ENCODE measurements at regions not wholly inside any gene's neighbourhood (a gene's known extent, or its start where the extent isn't known, plus 50 kb on each side); places are given as distances from the start of the nearest gene placed in this dataset.
A peak's percentile ranks its signal among the peaks of the same experiment; 100 is the strongest.

DNA sequence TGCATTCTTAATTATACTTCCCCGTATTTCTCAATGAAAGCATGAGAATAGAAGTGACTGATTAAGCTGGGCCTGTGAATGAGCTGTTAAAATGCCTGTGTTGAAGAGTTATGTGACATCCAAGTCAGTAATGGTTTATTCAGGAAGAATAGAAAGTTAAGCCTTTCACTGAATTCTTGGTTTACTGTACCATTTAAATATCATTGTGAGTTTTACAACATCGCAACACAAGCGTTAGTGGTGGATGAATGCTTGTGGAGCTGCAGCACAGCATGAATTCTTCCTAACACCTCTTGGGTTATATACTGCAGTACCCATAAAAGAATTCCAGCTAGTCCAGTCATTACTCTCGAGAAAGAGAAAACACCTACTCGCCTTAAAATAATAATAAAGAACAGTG is 257.8 kb downstream of the JRKL start:
- no peak overlapping the region for H3K4me3 ChIP-seq (ENCODE audit: low read depth, low read length)
- TF ChIP-seq, protein P1, sequence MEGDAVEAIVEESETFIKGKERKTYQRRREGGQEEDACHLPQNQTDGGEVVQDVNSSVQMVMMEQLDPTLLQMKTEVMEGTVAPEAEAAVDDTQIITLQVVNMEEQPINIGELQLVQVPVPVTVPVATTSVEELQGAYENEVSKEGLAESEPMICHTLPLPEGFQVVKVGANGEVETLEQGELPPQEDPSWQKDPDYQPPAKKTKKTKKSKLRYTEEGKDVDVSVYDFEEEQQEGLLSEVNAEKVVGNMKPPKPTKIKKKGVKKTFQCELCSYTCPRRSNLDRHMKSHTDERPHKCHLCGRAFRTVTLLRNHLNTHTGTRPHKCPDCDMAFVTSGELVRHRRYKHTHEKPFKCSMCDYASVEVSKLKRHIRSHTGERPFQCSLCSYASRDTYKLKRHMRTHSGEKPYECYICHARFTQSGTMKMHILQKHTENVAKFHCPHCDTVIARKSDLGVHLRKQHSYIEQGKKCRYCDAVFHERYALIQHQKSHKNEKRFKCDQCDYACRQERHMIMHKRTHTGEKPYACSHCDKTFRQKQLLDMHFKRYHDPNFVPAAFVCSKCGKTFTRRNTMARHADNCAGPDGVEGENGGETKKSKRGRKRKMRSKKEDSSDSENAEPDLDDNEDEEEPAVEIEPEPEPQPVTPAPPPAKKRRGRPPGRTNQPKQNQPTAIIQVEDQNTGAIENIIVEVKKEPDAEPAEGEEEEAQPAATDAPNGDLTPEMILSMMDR (IDR thresholded peaks at IDR 0.05; ENCODE audit: control insufficient read depth, extremely low read depth, insufficient read depth) = no peak
- DNase-seq (ENCODE audit: low read depth) = no peak

DNA sequence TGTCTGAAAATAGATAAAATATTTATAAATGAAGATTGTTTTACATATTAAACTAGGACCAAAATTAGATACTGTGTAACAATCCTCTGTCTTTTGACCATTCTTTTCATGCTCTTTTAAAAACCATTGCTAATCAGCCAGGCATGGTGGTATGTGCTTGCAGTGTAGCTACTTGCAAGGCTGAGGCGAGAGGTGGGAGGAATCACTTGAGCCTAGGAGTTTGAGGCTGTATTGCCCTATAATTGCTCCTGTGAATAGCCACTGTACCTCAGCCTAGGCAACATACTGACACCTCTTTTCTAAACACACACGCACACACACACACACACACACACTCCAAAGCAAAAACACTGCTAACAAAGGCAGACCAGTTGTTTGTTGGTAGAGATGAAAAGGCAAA is 259.2 kb downstream of the JRKL start:
- TF ChIP-seq, protein P1 (IDR thresholded peaks at IDR 0.05; ENCODE audit: control insufficient read depth, extremely low read depth, insufficient read depth) = no peak
- no peak for DNase-seq (ENCODE audit: low read depth)
- no peak overlapping the region for H3K4me3 ChIP-seq (ENCODE audit: low read depth, low read length)

DNA sequence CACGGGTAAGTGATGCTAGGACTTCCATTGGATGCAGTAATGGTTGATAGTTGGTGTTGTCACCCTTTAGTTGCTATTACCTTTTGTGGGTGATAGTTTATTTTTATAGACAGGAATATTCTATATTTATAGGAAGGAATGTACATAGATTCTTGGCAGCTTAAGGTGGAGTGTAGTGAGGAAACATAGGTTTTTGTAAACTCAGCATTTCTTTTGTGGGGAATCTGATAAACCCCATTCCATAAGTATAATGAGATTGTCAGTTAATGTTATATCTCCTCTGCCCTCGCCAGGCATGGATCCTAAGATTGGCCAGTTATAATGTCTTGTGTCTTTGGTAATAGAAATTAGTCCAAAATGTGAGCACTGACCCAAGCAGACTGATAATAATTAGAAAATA is 262.7 kb downstream of the JRKL start:
- H3K4me3 ChIP-seq (ENCODE audit: low read depth, low read length) = no peak overlapping the region
- DNase-seq (ENCODE audit: low read depth) = no peak
- TF ChIP-seq, protein P1 (IDR thresholded peaks at IDR 0.05; ENCODE audit: control insufficient read depth, extremely low read depth, insufficient read depth) = no peak

DNA sequence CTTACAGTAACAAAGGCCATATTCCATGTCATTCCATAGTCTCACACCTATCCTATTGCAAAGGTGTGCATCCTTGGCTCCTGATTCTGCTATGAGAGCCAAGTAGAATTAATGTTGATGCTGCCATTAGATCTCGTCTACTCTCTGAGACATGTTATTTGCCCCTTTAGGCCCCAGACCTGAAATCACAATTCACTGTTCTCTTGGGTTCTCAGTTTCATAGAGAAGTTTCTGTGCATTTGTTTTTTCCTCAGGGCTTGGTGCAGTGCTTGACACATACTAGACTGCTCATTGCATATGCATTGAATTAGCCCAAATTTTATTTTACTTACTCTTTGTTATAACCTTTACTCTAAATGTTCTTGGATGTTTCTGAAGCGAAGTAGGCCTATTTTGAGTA is 265.7 kb downstream of the JRKL start:
- TF ChIP-seq, protein P1 (IDR thresholded peaks at IDR 0.05; ENCODE audit: control insufficient read depth, extremely low read depth, insufficient read depth) = no peak

DNA sequence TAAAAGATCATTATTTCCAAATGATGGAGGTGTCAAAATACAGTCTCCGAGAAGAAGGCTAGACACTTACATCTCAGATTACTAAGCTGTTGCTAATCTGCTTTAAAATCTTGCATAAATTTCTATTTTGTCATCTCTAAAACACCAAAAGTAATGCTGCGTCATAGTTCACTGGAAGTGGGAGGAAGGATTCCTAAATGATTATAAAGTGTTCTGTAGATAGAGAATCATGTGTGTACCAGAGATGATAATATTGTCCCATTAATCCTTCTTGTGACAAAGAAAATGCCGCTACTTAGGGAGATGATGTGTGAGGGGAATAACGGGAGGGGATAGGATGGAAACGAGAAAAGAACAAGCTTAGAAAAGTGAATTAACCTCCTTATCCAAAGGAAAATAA is 268.6 kb downstream of the JRKL start:
- H3K4me3 ChIP-seq (ENCODE audit: low read depth, low read length) = no peak overlapping the region
- DNase-seq (ENCODE audit: low read depth) = no peak
- TF ChIP-seq, protein P1 (IDR thresholded peaks at IDR 0.05; ENCODE audit: control insufficient read depth, extremely low read depth, insufficient read depth) = no peak

More for the DNA sequence above, 265.7 kb downstream of the JRKL start:
- DNase-seq (ENCODE audit: low read depth) = no peak
- H3K4me3 ChIP-seq (ENCODE audit: low read depth, low read length) = no peak overlapping the region

DNA sequence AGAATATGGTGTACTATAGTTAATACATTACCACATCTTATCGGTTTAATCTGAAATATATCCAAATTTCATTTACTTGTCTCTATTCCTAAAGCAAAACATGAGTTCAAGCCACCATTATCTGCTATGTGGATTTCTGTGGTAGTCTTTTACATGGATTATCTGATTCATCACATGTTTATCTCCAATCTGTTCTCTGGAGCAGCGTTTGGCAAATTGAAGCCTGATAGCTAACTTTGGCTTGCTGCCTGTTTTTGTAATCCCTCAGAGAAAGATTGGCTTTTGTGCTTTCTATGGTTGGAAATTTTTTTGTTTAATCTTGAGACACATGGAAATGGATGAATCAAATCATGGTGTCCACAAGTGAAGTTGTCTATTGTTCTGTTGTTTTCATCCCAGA is 274.3 kb downstream of the JRKL start:
- DNase-seq (ENCODE audit: low read depth) = no peak
- H3K4me3 ChIP-seq (ENCODE audit: low read depth, low read length) = no peak overlapping the region
- TF ChIP-seq, protein P1 (IDR thresholded peaks at IDR 0.05; ENCODE audit: control insufficient read depth, extremely low read depth, insufficient read depth) = no peak

DNA sequence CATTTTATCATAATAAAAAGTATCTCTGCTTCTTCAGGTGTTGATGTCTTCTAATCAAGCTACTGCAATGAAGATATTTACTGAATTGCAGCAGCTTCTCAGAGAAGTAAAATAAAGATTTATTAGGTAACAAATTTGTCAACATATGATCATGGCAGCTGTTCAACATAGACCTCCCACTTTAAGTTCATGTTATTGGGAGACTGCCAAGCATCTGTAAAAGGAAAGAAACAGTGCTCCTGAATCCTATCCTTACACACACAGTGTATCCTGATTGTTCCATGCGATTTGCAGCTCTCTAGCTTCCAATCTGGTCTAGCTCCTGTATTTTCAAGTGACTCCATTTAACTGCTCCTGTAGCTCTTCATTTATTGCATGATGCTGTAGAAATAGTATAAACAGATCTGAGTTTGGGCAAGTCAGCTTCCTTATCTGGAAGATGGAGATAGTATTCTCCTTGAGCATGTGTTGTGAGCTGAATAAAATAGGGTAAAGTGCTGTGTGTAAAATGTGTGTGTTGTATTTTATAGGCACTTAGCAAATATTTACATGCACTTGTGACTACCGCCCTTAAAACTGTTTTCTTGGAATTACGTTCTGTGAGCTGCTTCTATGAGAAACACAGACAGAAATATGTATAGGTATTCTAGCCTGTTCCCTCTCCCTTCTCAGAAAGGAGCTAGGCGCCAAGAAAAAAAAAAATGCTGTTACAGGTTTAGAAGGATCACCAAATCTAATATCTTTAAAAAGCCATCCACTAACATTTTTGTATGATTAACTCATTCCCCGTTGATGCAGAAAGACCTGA is 290.6 kb downstream of the JRKL start:
- peak; percentile 32 for DNase-seq (ENCODE audit: low read depth)
- TF ChIP-seq, protein P1 (IDR thresholded peaks at IDR 0.05; ENCODE audit: control insufficient read depth, extremely low read depth, insufficient read depth) = no peak
- no peak overlapping the region for H3K4me3 ChIP-seq (ENCODE audit: low read depth, low read length)
